T-helper 1 cell (primary cell): ENCODE measurements at regions not wholly inside any gene's neighbourhood (a gene's known extent, or its start where the extent isn't known, plus 50 kb on each side); places are given as distances from the start of the nearest gene placed in this dataset.
A peak's percentile ranks its signal among the peaks of the same experiment; 100 is the strongest.
"Not testable (repeated sequence)": the region's sequence is repeated elsewhere in the genome, so short reads cannot be mapped to it uniquely, and the experiment has no call there.

ENCODE experiments used
- DNase-seq, 5 donors: peaks; one replicate each; pipeline ENCODE4 v3.0.0-alpha.2; 2012 to 2020

DNA sequence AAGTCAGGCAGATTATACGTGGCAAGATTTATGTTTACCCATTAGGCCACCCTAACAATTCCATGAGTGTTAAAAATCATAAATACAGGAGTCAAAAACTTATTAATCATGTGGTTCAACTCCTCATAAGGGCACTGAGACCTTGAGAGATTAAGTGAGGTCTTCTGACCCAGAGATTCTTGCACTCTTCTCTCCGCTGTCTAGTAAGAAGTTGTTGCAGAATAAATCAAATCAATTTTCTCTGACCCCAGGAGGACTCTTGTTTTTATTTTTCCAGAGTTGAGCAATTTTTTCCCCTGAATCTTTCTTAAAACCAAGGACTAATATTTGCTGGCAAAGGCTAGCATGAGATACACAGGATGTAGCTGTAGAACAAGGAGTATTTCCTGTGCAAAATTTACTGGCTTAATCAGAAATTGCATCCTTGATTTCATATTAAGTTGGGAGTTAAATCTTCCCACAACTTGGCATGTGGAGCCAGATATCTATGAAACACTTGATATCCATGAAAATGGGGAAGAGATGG, 90.9 kb upstream of the PTHLH start:
- DNase-seq = no peak

- DNase-seq = peak in 1 of 5 donors; percentile 7
Observed at GRCh38 chr12:28065374-28065773, 92.8 kb upstream of the PTHLH start.

- DNase-seq = no peak
Observed at GRCh38 chr12:28065889-28066630, 93.5 kb upstream of the PTHLH start.

- DNase-seq = no peak
Observed at GRCh38 chr12:28066879-28067278, 94.3 kb upstream of the PTHLH start.

- no peak for DNase-seq
Observed at GRCh38 chr12:28068467-28068866, 95.9 kb upstream of the PTHLH start.

DNA sequence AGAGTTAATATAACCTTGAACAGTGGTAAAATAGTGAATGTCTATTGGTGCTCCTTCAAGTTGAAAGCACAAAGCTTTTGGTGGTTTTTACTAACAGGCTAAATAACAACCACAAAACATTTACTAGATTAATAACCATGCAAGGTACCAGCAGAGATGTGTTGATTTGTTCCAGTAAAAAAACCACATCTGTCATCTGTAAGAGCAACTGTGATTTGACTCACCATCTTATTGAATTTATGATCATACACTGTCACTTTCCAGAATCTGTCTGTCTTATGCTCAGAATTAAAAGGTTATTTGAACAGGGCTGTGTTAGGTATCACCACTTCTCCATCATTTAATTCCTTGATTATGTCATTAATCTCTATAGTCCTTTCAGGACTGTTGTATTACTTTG, 107.0 kb upstream of the PTHLH start:
- DNase-seq = no peak

DNA sequence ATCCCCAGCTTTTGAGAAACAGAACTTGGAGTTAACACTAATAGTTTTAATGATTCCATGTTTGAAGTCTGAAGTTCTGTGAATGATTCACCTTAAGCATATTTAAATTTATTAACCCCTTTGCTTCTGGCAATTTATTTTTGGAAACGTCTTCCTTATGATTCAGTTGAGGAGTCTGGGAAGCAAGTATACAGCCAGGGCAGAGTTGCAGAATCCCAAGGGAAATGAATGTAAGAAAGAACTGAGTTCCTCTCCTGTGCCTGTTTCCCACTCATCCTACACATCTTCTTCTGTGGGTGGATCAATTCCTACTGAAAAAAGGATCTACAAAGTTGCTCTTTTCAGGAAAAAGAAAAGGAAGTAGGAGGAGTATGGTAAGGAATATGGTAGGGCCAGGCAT, 108.2 kb upstream of the CCDC91 start:
- DNase-seq = no peak

- no peak for DNase-seq
Observed at GRCh38 chr12:28083840-28084678, 106.2 kb upstream of the CCDC91 start.

GRCh38 chr12:28086521-28087155, 103.6 kb upstream of the CCDC91 start:
- peak in 1 of 5 donors; percentile 8 for DNase-seq

DNA sequence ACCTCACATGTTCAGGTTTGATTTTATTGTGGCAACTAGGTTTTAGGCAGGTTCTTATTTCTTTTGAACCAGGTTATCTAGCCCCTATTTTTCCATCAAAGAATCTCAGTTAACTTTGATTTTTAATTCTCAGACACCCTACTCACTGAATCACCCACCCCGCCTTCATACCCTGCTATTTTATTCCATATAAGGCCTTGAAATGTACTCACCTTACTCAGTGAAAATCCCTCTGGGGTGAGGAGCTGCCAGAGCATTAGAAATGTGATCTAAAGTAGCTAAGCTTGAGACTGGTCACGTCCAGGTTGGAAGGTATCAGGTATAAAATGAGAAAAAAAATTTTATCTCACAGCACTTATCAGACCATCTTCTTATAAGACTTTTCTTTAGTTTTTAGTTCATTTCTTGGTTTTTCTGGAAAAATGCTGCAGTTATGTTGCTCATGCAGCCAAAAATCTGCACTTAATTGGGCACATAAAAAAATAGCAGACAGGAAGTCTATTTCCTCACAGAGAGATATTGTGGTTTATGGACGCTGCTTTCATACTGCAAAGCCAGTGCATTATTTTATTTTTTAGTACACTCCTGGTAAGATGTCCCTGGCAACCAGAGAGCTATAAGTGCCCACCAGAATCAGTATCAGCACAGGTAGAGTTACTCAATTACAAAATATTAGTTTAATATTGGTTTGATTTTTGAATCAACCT, 101.5 kb upstream of the CCDC91 start:
- DNase-seq = no peak

GRCh38 chr12:28089338-28089737, 100.9 kb upstream of the CCDC91 start:
- no peak for DNase-seq

DNA sequence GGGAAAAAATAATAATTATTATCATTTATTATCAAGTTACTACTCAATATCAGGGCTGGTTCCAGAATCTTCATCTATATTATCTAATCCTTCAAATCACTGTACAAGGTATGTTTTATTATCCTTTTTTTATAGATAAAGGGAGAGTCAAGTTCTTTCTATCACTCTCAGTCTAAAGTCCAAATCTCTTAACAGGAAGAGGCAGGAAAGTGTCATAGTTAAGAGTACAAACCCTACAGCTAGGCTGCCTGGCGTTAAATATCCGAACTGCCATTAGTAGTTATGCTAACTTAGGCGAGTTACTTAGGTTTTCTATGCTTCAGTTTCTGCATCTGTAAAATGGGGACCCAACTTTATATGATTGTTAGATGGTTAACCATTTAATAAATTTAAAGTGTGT, 99.4 kb upstream of the CCDC91 start:
- no peak for DNase-seq

- DNase-seq = no peak
Observed at GRCh38 chr12:28092396-28092795, 97.9 kb upstream of the CCDC91 start.

DNA sequence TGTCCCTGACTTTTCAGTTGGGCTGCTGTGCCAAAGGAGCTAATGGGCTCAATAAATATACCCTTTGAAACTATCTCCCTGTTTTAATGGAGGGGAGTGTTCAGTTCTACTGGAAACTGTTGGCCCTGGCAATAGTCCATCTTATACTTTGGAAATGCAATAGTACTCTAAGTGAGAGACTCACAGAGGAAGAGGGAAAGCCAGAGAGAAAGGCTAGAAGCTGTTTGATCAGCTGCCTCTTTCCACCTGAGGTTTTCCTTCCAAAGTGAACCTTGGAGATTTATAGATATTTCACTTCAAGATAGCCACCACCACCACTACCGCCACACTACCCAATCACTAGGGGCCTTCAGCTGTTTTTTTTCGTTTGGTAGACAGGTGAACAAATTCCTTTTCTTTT, 93.6 kb upstream of the CCDC91 start:
- no peak for DNase-seq

DNA sequence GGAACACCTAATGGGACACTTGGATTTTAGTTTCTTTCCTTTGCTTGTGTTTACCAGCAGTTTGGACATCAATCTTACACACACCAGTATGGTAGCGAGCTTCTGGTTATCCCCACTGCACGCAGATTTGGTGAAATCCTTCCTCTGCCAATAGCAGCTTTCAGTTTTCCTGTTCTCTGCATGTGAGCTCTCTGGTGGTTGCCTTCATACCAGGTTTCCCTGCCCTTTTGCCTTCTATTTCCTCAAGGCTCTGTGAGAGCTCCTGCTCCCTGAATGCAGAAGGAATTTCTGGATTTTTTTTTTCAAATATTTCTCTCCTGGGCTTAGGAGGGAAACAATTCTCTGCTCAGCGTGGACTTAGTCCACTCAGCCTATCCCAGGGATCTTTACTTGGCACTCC, 93.0 kb upstream of the CCDC91 start:
- no peak for DNase-seq

DNA sequence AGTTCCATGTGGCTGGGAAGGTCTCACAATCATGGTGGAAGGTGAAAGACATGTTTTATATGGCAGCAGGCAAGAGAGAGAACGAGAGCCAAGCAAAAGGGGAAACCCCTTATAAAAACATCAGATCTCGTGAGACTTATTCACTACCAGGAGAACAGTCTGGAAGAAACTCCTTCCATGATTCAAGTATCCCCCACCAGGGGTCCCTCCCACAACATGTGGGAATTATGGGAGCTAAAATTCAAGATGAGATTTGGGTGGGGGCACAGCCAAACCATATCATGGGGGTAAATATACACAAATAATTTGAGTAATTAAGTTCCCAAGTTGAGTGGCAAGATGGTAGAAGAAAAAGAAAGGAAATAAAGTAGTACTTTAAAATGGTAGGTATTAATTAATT, 91.0 kb upstream of the CCDC91 start:
- not testable (repeated sequence) for DNase-seq

- no peak for DNase-seq
Observed at GRCh38 chr12:28099871-28100270, 90.4 kb upstream of the CCDC91 start.

DNA sequence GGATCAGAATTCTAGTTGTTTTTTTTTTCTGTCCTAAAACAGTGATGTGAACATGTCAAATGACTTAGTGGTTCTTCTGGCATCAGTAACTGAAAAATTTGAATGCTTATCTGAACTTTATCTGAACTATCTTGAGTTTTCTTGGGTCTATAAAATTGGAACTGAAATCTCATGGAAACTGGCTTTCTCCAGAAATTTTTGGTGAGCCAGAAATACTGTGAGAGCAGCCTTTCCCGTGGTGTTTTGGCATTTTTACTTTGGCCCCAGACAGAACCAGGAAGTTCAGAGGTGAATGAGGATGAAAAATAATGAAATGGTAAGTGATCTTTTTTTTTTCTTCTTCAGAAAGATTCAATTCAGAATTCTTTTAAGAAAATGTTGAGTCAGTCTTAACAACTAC, 89.5 kb upstream of the CCDC91 start:
- DNase-seq = no peak

- no peak for DNase-seq
Observed at GRCh38 chr12:28104316-28104715, 85.9 kb upstream of the CCDC91 start.

GRCh38 chr12:28104903-28105864, 85.1 kb upstream of the CCDC91 start:
- no peak for DNase-seq

DNA sequence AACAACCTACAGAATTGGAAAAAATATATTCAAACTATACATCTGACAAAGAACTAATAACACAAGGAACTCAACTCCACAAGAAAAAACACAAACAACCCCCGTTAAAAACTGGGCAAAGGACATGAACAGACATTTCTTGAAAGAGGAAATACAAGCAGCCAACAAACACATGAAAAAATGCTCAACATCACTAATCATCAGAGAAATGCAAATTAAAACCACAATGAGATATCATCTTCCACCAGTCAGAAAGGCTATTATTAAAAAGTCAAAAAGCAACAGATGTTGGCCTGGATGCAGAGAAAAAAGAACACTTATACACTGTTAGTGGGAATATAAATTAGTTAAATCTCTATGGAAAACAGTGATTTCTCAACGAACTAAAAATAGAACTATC, 82.6 kb upstream of the CCDC91 start:
- DNase-seq = no peak

DNA sequence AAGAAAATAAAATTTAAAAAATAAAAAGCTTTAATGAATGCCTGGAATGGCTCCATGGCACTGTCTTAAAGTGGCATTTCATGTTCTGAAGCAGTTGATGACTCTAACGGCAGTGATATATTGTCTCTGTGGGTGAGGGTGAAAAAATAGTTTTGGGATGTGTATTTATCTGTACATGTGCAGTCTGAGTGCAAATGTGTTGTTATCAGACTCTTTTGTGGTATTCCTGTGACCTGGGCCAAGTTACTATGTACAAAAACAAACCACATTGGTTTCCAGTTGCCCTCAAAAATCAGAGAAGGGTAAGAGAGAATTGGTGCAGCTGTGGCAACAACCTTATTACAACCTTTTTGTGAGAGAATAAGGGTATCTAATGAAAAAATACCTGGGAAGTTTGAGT, 81.7 kb upstream of the CCDC91 start:
- no peak for DNase-seq
